NCI-H1930 (cell line): ENCODE measurements at regions not wholly inside any gene's neighbourhood (a gene's known extent, or its start where the extent isn't known, plus 50 kb on each side); places are given as distances from the start of the nearest gene placed in this dataset.

Experiments used
- DNase-seq, 2 experiments: peaks; one replicate each; lab custom pipeline; 2025; lab: John Stamatoyannopoulos, UW

GRCh38 chr1:87508247-87508787 is 179.6 kb downstream of the LMO4 start:
- no peak for DNase-seq

- DNase-seq, result no peak
These were observed 181.9 kb downstream of the LMO4 start for GRCh38 chr1:87510540-87510939.

- DNase-seq, result no peak
These were observed 182.8 kb downstream of the LMO4 start for GRCh38 chr1:87511449-87511848.

- no peak for DNase-seq
These were observed 183.8 kb downstream of the LMO4 start for GRCh38 chr1:87512431-87512830.

- DNase-seq, result no peak
These were observed 184.6 kb downstream of the LMO4 start for GRCh38 chr1:87513255-87513654.

- DNase-seq, result no peak
These were observed 185.4 kb downstream of the LMO4 start for GRCh38 chr1:87513966-87514660.

GRCh38 chr1:87515781-87516180 is 187.1 kb downstream of the LMO4 start:
- DNase-seq, result no peak

- no peak for DNase-seq
These were observed 190.1 kb downstream of the LMO4 start for GRCh38 chr1:87518794-87519193.

- DNase-seq, result no peak
These were observed 192.8 kb downstream of the LMO4 start for GRCh38 chr1:87521452-87521851.

- no peak for DNase-seq
These were observed 194.8 kb downstream of the LMO4 start for GRCh38 chr1:87523466-87523865.

GRCh38 chr1:87524021-87524754 is 195.5 kb downstream of the LMO4 start:
- no peak for DNase-seq

GRCh38 chr1:87528754-87529517 is 200.3 kb downstream of the LMO4 start:
- no peak for DNase-seq

- no peak for DNase-seq
These were observed 201.5 kb downstream of the LMO4 start for GRCh38 chr1:87530042-87530807.

GRCh38 chr1:87535551-87535950 is 206.9 kb downstream of the LMO4 start:
- DNase-seq, result no peak

GRCh38 chr1:87539147-87539546 is 210.5 kb downstream of the LMO4 start:
- DNase-seq, result no peak

- DNase-seq, result no peak
These were observed 214.0 kb downstream of the LMO4 start for GRCh38 chr1:87542697-87543096.

GRCh38 chr1:87549738-87550137 is 221.1 kb downstream of the LMO4 start:
- DNase-seq, result no peak

- no peak for DNase-seq
These were observed 224.8 kb downstream of the LMO4 start for GRCh38 chr1:87553511-87553910.

GRCh38 chr1:87555366-87555765 is 226.7 kb downstream of the LMO4 start:
- DNase-seq, result no peak

GRCh38 chr1:87556326-87556725 is 227.6 kb downstream of the LMO4 start:
- DNase-seq, result no peak

- DNase-seq, result no peak
These were observed 230.2 kb downstream of the LMO4 start for GRCh38 chr1:87558921-87559320.

- no peak for DNase-seq
These were observed 231.5 kb downstream of the LMO4 start for GRCh38 chr1:87560137-87560536.
